Stromal cell of bone marrow (primary cell): ENCODE measurements at regions not wholly inside any gene's neighbourhood (a gene's known extent, or its start where the extent isn't known, plus 50 kb on each side); places are given as distances from the start of the nearest gene placed in this dataset.

ENCODE experiments used
- DNase-seq: peaks from one replicate; pipeline ENCODE4 v3.0.0-alpha.2; 2012; ENCODE audit warnings: low read depth

GRCh38 chr6:47360388-47360787 lies 50.7 kb upstream of the TNFRSF21 start:
- DNase-seq = no peak

GRCh38 chr6:47362857-47363461 lies 53.3 kb upstream of the TNFRSF21 start:
- no peak for DNase-seq

GRCh38 chr6:47363736-47364135 lies 54.0 kb upstream of the TNFRSF21 start:
- no peak for DNase-seq

GRCh38 chr6:47366335-47366890 lies 56.7 kb upstream of the TNFRSF21 start:
- DNase-seq = no peak

- DNase-seq = no peak
Measured at GRCh38 chr6:47371139-47371869, 61.6 kb upstream of the TNFRSF21 start.

GRCh38 chr6:47371870-47372255 lies 62.2 kb upstream of the TNFRSF21 start:
- no peak for DNase-seq

- no peak for DNase-seq
Measured at GRCh38 chr6:47372318-47372717, 62.6 kb upstream of the TNFRSF21 start.

- DNase-seq = no peak
Measured at GRCh38 chr6:47375426-47375825, 65.7 kb upstream of the TNFRSF21 start.

- DNase-seq = no peak
Measured at GRCh38 chr6:47376930-47377329, 67.2 kb upstream of the TNFRSF21 start.

GRCh38 chr6:47377971-47378370 lies 68.3 kb upstream of the TNFRSF21 start:
- no peak for DNase-seq

- no peak for DNase-seq
Measured at GRCh38 chr6:47379328-47379727, 69.6 kb upstream of the TNFRSF21 start.

- DNase-seq = no peak
Measured at GRCh38 chr6:47380251-47380650, 70.5 kb upstream of the TNFRSF21 start.

- DNase-seq = no peak
Measured at GRCh38 chr6:47381036-47381435, 71.3 kb upstream of the TNFRSF21 start.

- DNase-seq = no peak
Measured at GRCh38 chr6:47383360-47383759, 73.7 kb upstream of the TNFRSF21 start.

- DNase-seq = no peak
Measured at GRCh38 chr6:47391675-47392074, 82.0 kb upstream of the TNFRSF21 start.

GRCh38 chr6:47392251-47392650 lies 82.5 kb upstream of the TNFRSF21 start:
- no peak for DNase-seq

- DNase-seq = no peak
Measured at GRCh38 chr6:47396401-47397069, 81.1 kb upstream of the CD2AP start.

- no peak for DNase-seq
Measured at GRCh38 chr6:47400581-47400980, 77.0 kb upstream of the CD2AP start.

- no peak for DNase-seq
Measured at GRCh38 chr6:47402081-47402480, 75.5 kb upstream of the CD2AP start.

GRCh38 chr6:47403056-47403455 lies 74.5 kb upstream of the CD2AP start:
- DNase-seq = no peak

- DNase-seq = no peak
Measured at GRCh38 chr6:47403801-47404200, 73.8 kb upstream of the CD2AP start.

GRCh38 chr6:47404435-47404834 lies 73.2 kb upstream of the CD2AP start:
- DNase-seq = no peak

- DNase-seq = no peak
Measured at GRCh38 chr6:47405273-47405672, 72.3 kb upstream of the CD2AP start.
